ENCODE measurements at regions not wholly inside any gene's neighbourhood (a gene's known extent, or its start where the extent isn't known, plus 50 kb on each side); places are given as distances from the start of the nearest gene placed in this dataset.

- Histone ChIP-seq H3K9me3 (ENCODE audit: control insufficient read depth, insufficient read depth, low read length) (no peaks in the 10 kb centered on the region), H3K4me1 (ENCODE audit: insufficient read depth, low read length) (peaks cover 24% of the 10 kb centered on the region), H3K9ac (ENCODE audit: low read depth, low read length) (no peak overlapping the region), H3K36me3 (ENCODE audit: insufficient read depth, low read length) (no peaks in the 10 kb centered on the region)
Measured at GRCh38 chr16:86823888-86824671, 245.7 kb downstream of the FOXL1 start.

GRCh38 chr16:86824751-86825296, 246.5 kb downstream of the FOXL1 start:
- Histone ChIP-seq H3K4me1 (ENCODE audit: insufficient read depth, low read length) (peaks cover 24% of the 10 kb centered on the region), H3K36me3 (ENCODE audit: insufficient read depth, low read length) (no peaks in the 10 kb centered on the region), H3K9me3 (ENCODE audit: control insufficient read depth, insufficient read depth, low read length) (no peaks in the 10 kb centered on the region), H3K9ac (ENCODE audit: low read depth, low read length) (no peak overlapping the region)

GRCh38 chr16:86825631-86826030, 247.3 kb downstream of the FOXL1 start:
- peaks cover 24% of the 10 kb centered on the region for H3K4me1 ChIP-seq (ENCODE audit: insufficient read depth, low read length)
- no peaks in the 10 kb centered on the region for H3K9me3 ChIP-seq (ENCODE audit: control insufficient read depth, insufficient read depth, low read length)
- H3K36me3 ChIP-seq (ENCODE audit: insufficient read depth, low read length): no peaks in the 10 kb centered on the region
- no peak overlapping the region for H3K9ac ChIP-seq (ENCODE audit: low read depth, low read length)

DNA sequence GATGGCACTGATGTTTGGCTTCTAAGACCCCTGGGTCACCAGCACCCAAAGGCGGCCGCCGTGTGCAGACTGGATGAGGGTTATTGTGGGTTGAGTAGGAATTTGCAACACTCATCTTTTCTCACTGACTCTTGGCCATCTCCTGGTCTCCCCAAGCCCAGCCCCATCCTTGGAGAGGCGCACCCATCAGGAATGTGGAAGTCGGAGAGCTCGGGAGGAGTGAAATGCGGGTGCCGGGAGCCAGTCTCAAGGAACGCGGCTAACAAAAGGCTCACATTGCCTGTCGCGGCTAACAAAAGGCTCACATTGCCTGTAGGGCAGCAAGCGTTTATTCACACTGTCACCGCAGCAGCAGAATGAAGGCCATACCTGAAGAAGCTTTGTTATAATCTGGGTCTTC, 248.6 kb downstream of the FOXL1 start:
- Histone ChIP-seq H3K9me3 (ENCODE audit: control insufficient read depth, insufficient read depth, low read length) (no peaks in the 10 kb centered on the region), H3K36me3 (ENCODE audit: insufficient read depth, low read length) (no peaks in the 10 kb centered on the region), H3K4me1 (ENCODE audit: insufficient read depth, low read length) (peaks cover 24% of the 10 kb centered on the region), H3K9ac (ENCODE audit: low read depth, low read length) (no peak overlapping the region)

DNA sequence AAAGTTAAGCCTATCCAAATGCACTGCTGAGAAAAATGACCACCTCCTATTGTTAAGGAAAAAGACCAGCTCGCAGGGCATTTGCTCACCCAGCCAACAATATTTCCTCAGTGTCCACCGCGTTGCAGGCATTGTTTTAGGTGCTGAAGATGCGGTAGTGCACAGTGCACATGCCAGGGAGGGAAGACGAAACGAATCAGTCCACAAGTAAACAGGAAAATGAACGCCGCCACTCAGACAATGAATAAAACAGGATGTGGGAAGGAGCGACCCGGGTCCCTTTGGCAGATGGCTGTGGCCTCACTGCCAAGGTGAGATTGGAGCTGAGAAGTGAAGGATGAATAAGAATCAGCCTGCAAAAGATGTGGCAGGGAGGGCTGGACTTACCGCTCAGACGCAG, 249.2 kb downstream of the FOXL1 start:
- Histone ChIP-seq H3K9ac (ENCODE audit: low read depth, low read length) (no peak overlapping the region), H3K36me3 (ENCODE audit: insufficient read depth, low read length) (no peaks in the 10 kb centered on the region), H3K4me1 (ENCODE audit: insufficient read depth, low read length) (peaks cover 24% of the 10 kb centered on the region), H3K9me3 (ENCODE audit: control insufficient read depth, insufficient read depth, low read length) (no peaks in the 10 kb centered on the region)

- H3K9ac ChIP-seq (ENCODE audit: low read depth, low read length): no peak overlapping the region
- peaks cover 24% of the 10 kb centered on the region for H3K4me1 ChIP-seq (ENCODE audit: insufficient read depth, low read length)
- H3K9me3 ChIP-seq (ENCODE audit: control insufficient read depth, insufficient read depth, low read length): no peaks in the 10 kb centered on the region
Measured at GRCh38 chr16:86828202-86828601, 249.9 kb downstream of the FOXL1 start.

GRCh38 chr16:86828653-86829052, 250.3 kb downstream of the FOXL1 start:
- Histone ChIP-seq H3K9ac (ENCODE audit: low read depth, low read length) (no peak overlapping the region), H3K4me1 (ENCODE audit: insufficient read depth, low read length) (peaks cover 24% of the 10 kb centered on the region), H3K9me3 (ENCODE audit: control insufficient read depth, insufficient read depth, low read length) (no peaks in the 10 kb centered on the region), H3K36me3 (ENCODE audit: insufficient read depth, low read length) (no peaks in the 10 kb centered on the region)

More at GRCh38 chr16:86828202-86828601, 249.9 kb downstream of the FOXL1 start:
- H3K36me3 ChIP-seq (ENCODE audit: insufficient read depth, low read length): no peaks in the 10 kb centered on the region

DNA sequence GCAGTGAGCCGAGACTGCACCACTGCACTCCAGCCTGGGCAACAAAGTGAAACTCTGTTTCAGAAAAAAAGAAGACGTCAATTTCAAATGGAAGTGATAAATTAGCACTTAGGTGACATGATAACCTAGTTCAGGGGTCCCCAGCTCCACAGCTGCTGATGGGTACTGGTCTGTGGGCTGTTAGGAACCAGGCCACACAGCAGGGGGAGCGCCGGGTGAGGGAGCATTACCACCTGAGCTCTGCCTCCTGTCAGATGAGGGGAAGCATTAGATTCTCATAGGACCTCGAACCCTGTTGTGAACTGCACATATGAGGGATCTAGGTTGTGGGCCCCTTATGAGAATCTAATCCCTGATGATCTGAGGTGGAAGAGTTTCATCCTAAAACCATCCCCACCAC, 253.0 kb downstream of the FOXL1 start:
- Histone ChIP-seq H3K9ac (ENCODE audit: low read depth, low read length) (no peak overlapping the region), H3K9me3 (ENCODE audit: control insufficient read depth, insufficient read depth, low read length) (no peaks in the 10 kb centered on the region), H3K4me1 (ENCODE audit: insufficient read depth, low read length) (peaks cover 11% of the 10 kb centered on the region), H3K36me3 (ENCODE audit: insufficient read depth, low read length) (no peaks in the 10 kb centered on the region)

- H3K4me1 ChIP-seq (ENCODE audit: insufficient read depth, low read length): no peaks in the 10 kb centered on the region
- no peaks in the 10 kb centered on the region for H3K9me3 ChIP-seq (ENCODE audit: control insufficient read depth, insufficient read depth, low read length)
Measured at GRCh38 chr16:86833136-86833535, 254.8 kb downstream of the FOXL1 start.

GRCh38 chr16:86834451-86835035, 256.2 kb downstream of the FOXL1 start:
- Histone ChIP-seq H3K9me3 (ENCODE audit: control insufficient read depth, insufficient read depth, low read length) (no peaks in the 10 kb centered on the region), H3K4me1 (ENCODE audit: insufficient read depth, low read length) (no peaks in the 10 kb centered on the region)

More at GRCh38 chr16:86833136-86833535, 254.8 kb downstream of the FOXL1 start:
- Histone ChIP-seq H3K36me3 (ENCODE audit: insufficient read depth, low read length) (no peaks in the 10 kb centered on the region), H3K9ac (ENCODE audit: low read depth, low read length) (no peak overlapping the region)

DNA sequence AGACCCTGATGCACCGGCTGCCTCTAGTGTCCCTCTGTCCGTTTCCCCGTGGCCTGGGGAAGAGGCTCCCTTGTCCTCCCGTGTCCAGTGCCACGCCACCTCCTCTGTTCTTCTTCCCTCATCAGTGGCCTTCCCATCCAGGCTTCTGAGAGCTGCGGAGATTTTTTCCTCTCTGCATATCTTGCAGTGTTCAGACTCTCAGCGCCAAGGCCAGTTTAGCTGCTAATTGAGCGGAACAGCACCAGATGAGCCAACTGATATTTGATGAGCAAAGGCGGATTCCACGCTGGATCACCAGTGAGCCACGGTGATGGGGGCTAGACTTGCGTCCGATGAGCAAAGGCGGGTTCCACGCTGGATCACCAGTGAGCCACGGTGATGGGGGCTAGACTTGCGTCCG, 257.6 kb downstream of the FOXL1 start:
- Histone ChIP-seq H3K9me3 (ENCODE audit: control insufficient read depth, insufficient read depth, low read length) (no peaks in the 10 kb centered on the region), H3K36me3 (ENCODE audit: insufficient read depth, low read length) (no peaks in the 10 kb centered on the region), H3K4me1 (ENCODE audit: insufficient read depth, low read length) (no peaks in the 10 kb centered on the region), H3K9ac (ENCODE audit: low read depth, low read length) (no peak overlapping the region)

More at GRCh38 chr16:86834451-86835035, 256.2 kb downstream of the FOXL1 start:
- H3K9ac ChIP-seq (ENCODE audit: low read depth, low read length): no peak overlapping the region
- H3K36me3 ChIP-seq (ENCODE audit: insufficient read depth, low read length): no peaks in the 10 kb centered on the region

DNA sequence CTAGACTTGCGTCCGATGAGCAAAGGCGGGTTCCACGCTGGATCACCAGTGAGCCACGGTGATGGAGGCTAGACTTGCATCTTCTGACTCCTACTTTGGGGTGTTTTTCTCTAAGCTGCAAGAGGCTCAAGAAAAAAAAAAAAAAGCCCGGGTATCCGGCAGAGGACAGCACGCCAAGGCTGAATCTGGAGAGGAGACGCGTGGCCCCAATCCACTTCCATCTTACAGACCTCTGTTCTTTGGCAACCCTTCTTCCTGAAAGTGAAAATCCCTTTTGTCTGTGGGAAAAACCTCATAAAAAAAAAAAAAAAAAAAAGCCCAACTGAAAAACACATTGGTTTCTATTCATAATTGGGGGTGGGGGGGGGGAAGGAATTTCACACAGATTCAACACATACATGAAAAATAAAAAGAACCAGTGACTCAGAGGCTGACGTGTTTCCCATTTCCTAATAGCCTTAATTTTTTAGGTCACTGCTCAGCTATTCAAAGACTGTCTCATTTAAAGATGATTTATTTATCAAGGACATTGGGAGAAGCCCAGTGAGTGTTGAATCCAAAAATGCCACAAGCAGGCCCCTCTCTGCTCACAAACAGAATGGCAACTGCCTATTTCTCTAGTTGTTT, 258.3 kb downstream of the FOXL1 start:
- no peaks in the 10 kb centered on the region for H3K9me3 ChIP-seq (ENCODE audit: control insufficient read depth, insufficient read depth, low read length)
- no peaks in the 10 kb centered on the region for H3K36me3 ChIP-seq (ENCODE audit: insufficient read depth, low read length)
- H3K4me1 ChIP-seq (ENCODE audit: insufficient read depth, low read length): no peaks in the 10 kb centered on the region
- no peak overlapping the region for H3K9ac ChIP-seq (ENCODE audit: low read depth, low read length)

- Histone ChIP-seq H3K9me3 (ENCODE audit: control insufficient read depth, insufficient read depth, low read length) (no peaks in the 10 kb centered on the region), H3K9ac (ENCODE audit: low read depth, low read length) (no peak overlapping the region), H3K4me1 (ENCODE audit: insufficient read depth, low read length) (no peaks in the 10 kb centered on the region), H3K36me3 (ENCODE audit: insufficient read depth, low read length) (no peaks in the 10 kb centered on the region)
Measured at GRCh38 chr16:86843812-86844211, 265.5 kb downstream of the FOXL1 start.

- Histone ChIP-seq H3K9me3 (ENCODE audit: control insufficient read depth, insufficient read depth, low read length) (no peaks in the 10 kb centered on the region), H3K4me1 (ENCODE audit: insufficient read depth, low read length) (no peaks in the 10 kb centered on the region), H3K36me3 (ENCODE audit: insufficient read depth, low read length) (no peaks in the 10 kb centered on the region), H3K9ac (ENCODE audit: low read depth, low read length) (no peak overlapping the region)
Measured at GRCh38 chr16:86844695-86845094, 266.3 kb downstream of the FOXL1 start.
